Sigmoid colon (tissue), 6 donors: ENCODE measurements at regions not wholly inside any gene's neighbourhood (a gene's known extent, or its start where the extent isn't known, plus 50 kb on each side); places are given as distances from the start of the nearest gene placed in this dataset.

Experiments
- DNase-seq: peaks from one replicate; pipeline ENCODE4 v3.0.0-alpha.2; 2019
- H3K27ac ChIP-seq, 4 donors: fragments of 200-600 bp; sonication (generic); one replicate each; pipeline ENCODE4 v1.5.1; 2016 to 2019; ENCODE audit warnings: mild to moderate bottlenecking in 1 of 4
- H3K27me3 ChIP-seq, 3 donors: fragments of 200-600 bp; sonication (generic); one replicate each; pipeline ENCODE4 v1.5.1; 2019; ENCODE audit warnings: mild to moderate bottlenecking in 1 of 3
- H3K36me3 ChIP-seq, 4 donors: fragments of 200-600 bp; sonication (generic); one replicate each; pipeline ENCODE4 v1.5.1; 2016 to 2019
- H3K4me1 ChIP-seq, 4 donors: fragments of 200-600 bp; sonication (generic); one replicate each; pipeline ENCODE4 v1.5.1; 2017 to 2019
- H3K4me3 ChIP-seq, 4 donors: fragments of 200-600 bp; sonication (generic); one replicate each; pipeline ENCODE4 v1.5.1; 2017 to 2019; ENCODE audit warnings: mild to moderate bottlenecking in 2 of 4, moderate library complexity in 1 of 4
- H3K9me3 ChIP-seq, 4 donors: fragments of 200-600 bp in 3 of 4; sonication (generic) in 3 of 4; one replicate each; pipeline versions ENCODE4 v1.5.1 to v1.6.1; 2013 to 2019
- CTCF ChIP-seq, 4 experiments: fragments of 450-650 bp in 3 of 4; fragments of 200-600 bp in 1 of 4; IDR thresholded peaks; one replicate each; pipeline ENCODE4 v1.5.1; 2016 to 2019; ENCODE audit warnings: antibody characterized with exemption in 4 of 4, mild to moderate bottlenecking in 3 of 4, moderate library complexity in 2 of 4
- EP300 ChIP-seq, 4 donors: sonication (generic); formaldehyde crosslinking; IDR thresholded peaks; one replicate each; pipeline ENCODE4 v1.6.1; 2017; ENCODE audit warnings: antibody characterized with exemption in 4 of 4
- POLR2A ChIP-seq, 2 donors: fragments of 450-650 bp; IDR thresholded peaks; one replicate each; pipeline ENCODE4 v1.6.1; 2016; ENCODE audit warnings: antibody characterized with exemption in 2 of 2, mild to moderate bottlenecking in 2 of 2, moderate library complexity in 2 of 2
- POLR2AphosphoS5 ChIP-seq, 4 donors: sonication (generic); formaldehyde crosslinking; IDR thresholded peaks; one replicate each; pipeline ENCODE4 v1.6.1; 2017; ENCODE audit warnings: antibody characterized with exemption in 4 of 4
- WGBS, 2 donors: extraction: QIAGEN DNeasy Blood & Tissue Kit; methylation state at CpG; one replicate each; pipeline ENCODE4 v1.1.7; 2013; 5-methylcytosine and 5-hydroxymethylcytosine counted together
- intact Hi-C: fragments of 100-400 bp; cut with DNase I; formaldehyde crosslinking; loops from one replicate; pipeline ENCODE4 v1.15.1; 2023
- donor health status: healthy with polysubstance abuse.
- donor health status: healthy.

- 50 to 74% methylated on average over 1 of the region's 1 CpG for WGBS, 2 donors
- Histone ChIP-seq H3K27me3 (no peaks in the 10 kb centered on the region), H3K4me1 (no peaks in the 10 kb centered on the region), H3K9me3 (peaks cover 0 to 5% (median 2%) of the 10 kb centered on the region in 4 donors), H3K27ac (no peak overlapping the region), H3K36me3 (no peaks in the 10 kb centered on the region), H3K4me3 (no peak overlapping the region)
- TF ChIP-seq POLR2AphosphoS5 (IDR thresholded peaks at IDR 0.05) (no peak), CTCF (IDR thresholded peaks at IDR 0.05) (no peak), EP300 (IDR thresholded peaks at IDR 0.05) (no peak), POLR2A (IDR thresholded peaks at IDR 0.05) (no peak)
- no peak for DNase-seq
- intact Hi-C loops, result no loop called here
These were observed 893.0 kb downstream of the SORCS3 start for GRCh38 chr10:105534086-105534485.

GRCh38 chr10:105516511-105516910 is 875.4 kb downstream of the SORCS3 start:
- DNase-seq, result no peak
- Histone ChIP-seq H3K4me3 (no peak overlapping the region), H3K4me1 (no peaks in the 10 kb centered on the region), H3K36me3 (no peaks in the 10 kb centered on the region), H3K9me3 (no peaks in the 10 kb centered on the region), H3K27ac (no peak overlapping the region), H3K27me3 (no peaks in the 10 kb centered on the region)
- TF ChIP-seq CTCF (IDR thresholded peaks at IDR 0.05) (no peak), POLR2AphosphoS5 (IDR thresholded peaks at IDR 0.05) (no peak), POLR2A (IDR thresholded peaks at IDR 0.05) (no peak), EP300 (IDR thresholded peaks at IDR 0.05) (no peak)
- intact Hi-C loops, result no loop called here
- WGBS, 2 donors, result 86 to 90% methylated on average over 2 of the region's 2 CpGs

GRCh38 chr10:105514106-105514505 is 873.0 kb downstream of the SORCS3 start:
- Histone ChIP-seq H3K27ac (no peak overlapping the region), H3K4me3 (no peak overlapping the region), H3K4me1 (no peaks in the 10 kb centered on the region), H3K27me3 (no peaks in the 10 kb centered on the region), H3K36me3 (no peaks in the 10 kb centered on the region), H3K9me3 (no peaks in the 10 kb centered on the region)
- intact Hi-C loops, result no loop called here
- no peak for DNase-seq
- TF ChIP-seq EP300 (IDR thresholded peaks at IDR 0.05) (no peak), CTCF (IDR thresholded peaks at IDR 0.05) (no peak), POLR2AphosphoS5 (IDR thresholded peaks at IDR 0.05) (no peak), POLR2A (IDR thresholded peaks at IDR 0.05) (no peak)
- WGBS, 2 donors, result 91 to 92% methylated on average over 7 of the region's 7 CpGs

GRCh38 chr10:105509517-105509916 is 868.4 kb downstream of the SORCS3 start:
- no peaks in the 10 kb centered on the region for H3K36me3 ChIP-seq
- no peaks in the 10 kb centered on the region for H3K9me3 ChIP-seq
- no peaks in the 10 kb centered on the region for H3K4me1 ChIP-seq
- H3K27ac ChIP-seq, result no peak overlapping the region
- no peaks in the 10 kb centered on the region for H3K27me3 ChIP-seq
- no peak overlapping the region for H3K4me3 ChIP-seq
- no peak for DNase-seq
- intact Hi-C loops, result no loop called here
- 82 to 86% methylated on average over 3 of the region's 3 CpGs for WGBS, 2 donors
- no peak for TF ChIP-seq EP300 (IDR thresholded peaks at IDR 0.05)
- TF ChIP-seq POLR2AphosphoS5 (IDR thresholded peaks at IDR 0.05), result no peak
- no peak for TF ChIP-seq CTCF (IDR thresholded peaks at IDR 0.05)
- TF ChIP-seq POLR2A (IDR thresholded peaks at IDR 0.05), result no peak

GRCh38 chr10:105506262-105506661 is 865.2 kb downstream of the SORCS3 start:
- TF ChIP-seq CTCF (IDR thresholded peaks at IDR 0.05), result no peak
- H3K4me1 ChIP-seq, result no peaks in the 10 kb centered on the region
- no peak for DNase-seq
- H3K4me3 ChIP-seq, result no peak overlapping the region
- no peaks in the 10 kb centered on the region for H3K27me3 ChIP-seq
- intact Hi-C loops, result no loop called here
- no peaks in the 10 kb centered on the region for H3K36me3 ChIP-seq
- H3K9me3 ChIP-seq, result no peaks in the 10 kb centered on the region
- WGBS, 2 donors, result 69 to 70% methylated on average over 5 of the region's 5 CpGs
- H3K27ac ChIP-seq, result no peak overlapping the region
